SK-N-MC (cell line): ENCODE measurements at regions not wholly inside any gene's neighbourhood (a gene's known extent, or its start where the extent isn't known, plus 50 kb on each side); places are given as distances from the start of the nearest gene placed in this dataset.

ENCODE experiments used
- DNase-seq: peaks from one replicate; pipeline ENCODE4 v3.0.0-alpha.2; 2011; ENCODE audit warnings: low read depth, low spot score
- H3K27ac ChIP-seq: fragments of 200-600 bp; sonication (generic); 2 replicates; pipeline ENCODE4 v1.5.1; 2016; ENCODE audit warnings: mixed run types
- H3K36me3 ChIP-seq: fragments of 200-600 bp; sonication (generic); 2 replicates; pipeline ENCODE4 v1.6.1; 2017; ENCODE audit warnings: antibody characterized with exemption, low read length, mixed read lengths; ENCODE audit not compliant: insufficient read depth
- H3K4me3 ChIP-seq: fragments of 200-600 bp; sonication (generic); 2 replicates; pipeline ENCODE4 v1.5.1; 2016
- H3K9ac ChIP-seq: fragments of 200-600 bp; sonication (generic); 2 replicates; pipeline ENCODE4 v1.8.0; 2017; ENCODE audit warnings: mixed run types, mixed read lengths; ENCODE audit not compliant: insufficient read length
- H3K9me3 ChIP-seq: fragments of 200-600 bp; sonication (generic); 2 replicates; pipeline ENCODE4 v1.6.1; 2017; ENCODE audit warnings: low read depth, mild to moderate bottlenecking, antibody characterized with exemption, low read length, moderate library complexity, mixed read lengths
- EZH2 ChIP-seq: fragments of 200-600 bp; sonication (generic); IDR thresholded peaks from one replicate; pipeline ENCODE4 v1.6.1; 2017; ENCODE audit warnings: antibody characterized with exemption
- FOXP2 ChIP-seq: optimal IDR thresholded peaks from 2 replicates; pipeline ENCODE3; 2011; ENCODE audit warnings: mild to moderate bottlenecking, moderate library complexity; ENCODE audit not compliant: insufficient read depth; ENCODE audit errors: extremely low read length, control extremely low read depth
- POLR2AphosphoS5 ChIP-seq: IDR thresholded peaks from 2 replicates; pipeline ENCODE4 v1.6.1; 2012; ENCODE audit warnings: mild to moderate bottlenecking, low read depth, low read length, borderline replicate concordance

DNA sequence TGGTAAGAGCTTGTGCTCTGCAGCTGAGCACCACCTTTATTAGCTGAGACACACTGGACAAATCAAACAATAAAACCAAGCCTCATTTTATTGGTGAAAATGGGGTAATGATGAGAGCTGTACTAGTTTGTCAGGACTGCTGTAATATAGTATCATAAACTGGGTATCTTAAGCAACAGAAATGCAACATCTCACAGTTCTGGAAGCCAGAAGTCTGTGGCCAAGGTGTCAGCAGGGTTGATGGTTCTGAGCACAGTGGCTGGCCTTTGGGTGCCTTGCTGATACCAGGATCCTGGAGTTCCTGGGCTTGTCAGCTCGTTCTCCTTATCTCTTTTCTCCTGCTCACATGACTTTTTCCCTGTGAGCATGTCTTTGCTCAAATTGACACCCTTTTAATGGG lies 513.1 kb downstream of the IRX1 start:
- Histone ChIP-seq H3K9ac (no peak overlapping the region), H3K27ac (no peak overlapping the region), H3K4me3 (no peak overlapping the region), H3K36me3 (no peaks in the 10 kb centered on the region), H3K9me3 (no peaks in the 10 kb centered on the region)
- TF ChIP-seq FOXP2 (no peak), POLR2AphosphoS5 (no peak), EZH2 (no peak)
- DNase-seq, result no peak

DNA sequence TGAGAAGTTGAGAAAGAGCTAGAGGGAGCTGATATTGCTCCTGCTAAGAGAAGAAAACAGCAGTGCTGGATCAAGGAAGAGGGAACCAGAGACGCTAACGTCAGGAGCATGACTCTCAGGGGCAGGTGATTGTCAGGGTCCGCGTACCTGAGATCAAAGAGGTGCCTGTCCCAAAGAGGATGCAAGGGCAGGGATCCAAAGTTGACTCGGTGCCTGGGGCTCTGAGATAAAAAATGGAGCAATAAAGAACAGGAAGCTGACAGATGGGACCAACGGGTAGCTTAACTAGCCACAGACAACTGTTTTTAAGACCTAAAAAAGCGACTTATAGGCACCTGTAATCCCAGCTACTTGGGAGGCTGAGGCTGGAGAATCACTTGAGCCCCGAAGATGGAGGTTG lies 517.8 kb downstream of the IRX1 start:
- Histone ChIP-seq H3K4me3 (no peak overlapping the region), H3K36me3 (no peaks in the 10 kb centered on the region), H3K9ac (no peak overlapping the region), H3K9me3 (no peaks in the 10 kb centered on the region), H3K27ac (no peak overlapping the region)
- TF ChIP-seq FOXP2 (no peak), POLR2AphosphoS5 (no peak), EZH2 (no peak)
- no peak for DNase-seq

DNA sequence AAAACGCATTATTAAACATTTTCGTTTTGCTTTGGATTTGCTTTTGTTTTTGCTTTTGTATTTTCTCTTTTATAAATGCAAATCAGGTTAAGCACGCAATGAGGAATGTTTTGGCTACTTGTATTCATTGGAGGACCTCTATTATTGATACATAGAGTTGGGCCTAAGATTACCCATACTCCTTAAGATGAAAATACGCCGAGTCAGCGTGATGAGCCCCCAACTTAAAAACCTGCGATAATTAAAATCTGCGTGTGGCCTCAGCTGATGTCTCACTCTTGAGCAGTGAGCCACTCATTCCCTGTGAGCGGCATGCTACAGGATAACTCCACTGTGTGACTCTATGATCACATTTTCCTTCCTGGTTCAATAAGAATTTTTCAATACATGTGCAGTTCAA lies 518.3 kb downstream of the IRX1 start:
- no peak overlapping the region for H3K4me3 ChIP-seq
- TF ChIP-seq FOXP2 (no peak), EZH2 (no peak), POLR2AphosphoS5 (no peak)
- H3K9ac ChIP-seq, result no peak overlapping the region
- H3K27ac ChIP-seq, result no peak overlapping the region
- no peak for DNase-seq
- H3K9me3 ChIP-seq, result no peaks in the 10 kb centered on the region
- no peaks in the 10 kb centered on the region for H3K36me3 ChIP-seq

DNA sequence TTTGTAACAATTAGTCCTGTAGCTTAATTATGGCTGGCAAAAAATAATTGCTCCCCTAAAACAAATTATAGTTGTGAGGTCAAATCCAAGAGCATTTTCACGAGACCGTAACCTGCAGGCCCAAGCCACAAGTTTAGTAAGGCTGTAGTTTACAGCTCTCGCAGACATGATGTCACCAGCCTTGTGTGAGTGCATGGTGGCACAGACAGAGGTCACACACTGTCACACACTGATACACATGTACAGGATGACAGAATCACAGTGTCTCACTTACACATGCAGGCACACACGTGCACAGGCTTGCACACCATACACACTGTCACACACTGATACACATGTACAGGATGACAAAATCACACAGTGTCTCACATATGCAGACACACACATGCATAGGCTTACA lies 518.8 kb downstream of the IRX1 start:
- no peak overlapping the region for H3K9ac ChIP-seq
- H3K36me3 ChIP-seq, result no peaks in the 10 kb centered on the region
- TF ChIP-seq POLR2AphosphoS5 (no peak), EZH2 (no peak), FOXP2 (no peak)
- no peak overlapping the region for H3K4me3 ChIP-seq
- no peak for DNase-seq
- H3K9me3 ChIP-seq, result no peaks in the 10 kb centered on the region
- no peak overlapping the region for H3K27ac ChIP-seq

DNA sequence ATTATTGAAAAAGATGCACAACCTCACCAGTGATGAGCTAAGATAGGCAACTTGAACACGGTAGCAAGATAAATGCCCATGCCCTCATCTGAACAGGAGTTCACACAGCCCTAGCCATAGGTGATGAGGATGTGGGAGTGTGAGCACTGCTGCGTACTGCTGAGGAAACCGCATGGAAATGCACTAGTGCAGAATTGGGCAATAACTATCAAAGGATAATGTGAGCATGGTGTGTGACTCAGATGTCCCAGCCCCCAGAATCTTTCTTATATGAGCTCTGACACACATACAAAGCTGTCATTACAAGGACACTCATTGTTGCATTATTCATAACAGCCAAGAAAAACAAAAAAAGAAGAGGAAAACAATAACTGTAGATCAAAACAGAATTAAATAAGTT lies 521.2 kb downstream of the IRX1 start:
- Histone ChIP-seq H3K9ac (no peak overlapping the region), H3K36me3 (no peaks in the 10 kb centered on the region), H3K4me3 (no peak overlapping the region), H3K27ac (no peak overlapping the region), H3K9me3 (no peaks in the 10 kb centered on the region)
- no peak for DNase-seq
- TF ChIP-seq FOXP2 (no peak), EZH2 (no peak), POLR2AphosphoS5 (no peak)

DNA sequence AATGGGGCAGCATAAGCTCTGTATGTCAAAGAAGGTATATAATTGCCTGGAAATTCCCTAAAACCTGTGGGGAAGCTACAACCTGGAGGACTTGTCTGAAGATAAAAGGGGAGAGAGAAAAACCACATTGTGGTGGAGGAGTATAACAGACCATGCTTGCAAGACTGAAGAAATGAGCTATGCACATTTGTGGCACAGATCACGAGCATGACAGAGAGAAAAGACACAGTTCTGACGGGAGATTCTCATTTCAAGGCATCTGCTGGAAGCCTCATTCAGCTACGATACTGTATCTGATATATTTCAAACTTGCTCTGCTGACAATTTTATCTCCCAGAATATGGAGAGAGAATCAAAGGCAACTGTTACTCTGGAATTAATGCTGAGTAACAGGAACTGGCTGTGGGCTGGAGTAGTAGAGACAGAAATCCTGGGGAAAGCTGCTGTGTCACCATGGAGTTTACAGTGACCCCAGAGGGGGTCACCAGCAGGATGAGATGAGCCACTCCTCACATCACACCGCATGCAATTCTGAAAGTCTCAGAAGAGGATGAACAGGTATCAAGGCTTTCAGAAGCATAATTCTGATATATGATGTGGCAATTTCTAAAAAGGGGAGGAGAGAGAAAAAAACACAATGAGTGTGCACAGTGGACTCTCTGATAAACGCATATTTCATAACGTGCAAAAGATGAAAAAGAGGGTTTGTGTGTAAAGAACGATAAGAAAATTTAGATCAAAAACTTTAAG lies 528.8 kb downstream of the IRX1 start:
- no peak for DNase-seq
- no peaks in the 10 kb centered on the region for H3K9me3 ChIP-seq
- no peak overlapping the region for H3K27ac ChIP-seq
- H3K9ac ChIP-seq, result no peak overlapping the region
- TF ChIP-seq POLR2AphosphoS5 (no peak), FOXP2 (no peak), EZH2 (no peak)
- H3K4me3 ChIP-seq, result no peak overlapping the region
- H3K36me3 ChIP-seq, result no peaks in the 10 kb centered on the region

DNA sequence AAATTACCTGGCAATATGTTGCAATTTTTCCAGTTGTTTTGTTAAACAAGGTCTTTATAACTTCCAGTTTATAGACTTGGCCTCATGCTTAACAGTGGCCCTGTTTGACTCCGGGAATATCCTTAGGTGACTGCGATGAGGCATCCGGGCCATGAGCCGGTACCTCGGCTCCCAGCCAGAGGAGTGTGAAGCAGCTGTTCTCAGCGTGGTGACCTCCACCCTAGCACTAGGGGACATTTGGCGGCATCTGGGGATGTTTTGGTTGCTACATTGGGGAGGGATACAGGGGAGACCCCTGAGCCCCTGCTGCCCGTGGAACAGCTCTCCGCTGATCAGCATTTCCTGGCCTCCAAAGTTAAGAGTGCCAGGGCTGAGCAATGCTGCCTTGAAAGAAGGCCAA lies 533.4 kb downstream of the IRX1 start:
- TF ChIP-seq POLR2AphosphoS5 (no peak), EZH2 (no peak), FOXP2 (no peak)
- no peak overlapping the region for H3K4me3 ChIP-seq
- DNase-seq, result no peak
- no peak overlapping the region for H3K9ac ChIP-seq
- H3K36me3 ChIP-seq, result no peaks in the 10 kb centered on the region
- no peak overlapping the region for H3K27ac ChIP-seq
- no peaks in the 10 kb centered on the region for H3K9me3 ChIP-seq

DNA sequence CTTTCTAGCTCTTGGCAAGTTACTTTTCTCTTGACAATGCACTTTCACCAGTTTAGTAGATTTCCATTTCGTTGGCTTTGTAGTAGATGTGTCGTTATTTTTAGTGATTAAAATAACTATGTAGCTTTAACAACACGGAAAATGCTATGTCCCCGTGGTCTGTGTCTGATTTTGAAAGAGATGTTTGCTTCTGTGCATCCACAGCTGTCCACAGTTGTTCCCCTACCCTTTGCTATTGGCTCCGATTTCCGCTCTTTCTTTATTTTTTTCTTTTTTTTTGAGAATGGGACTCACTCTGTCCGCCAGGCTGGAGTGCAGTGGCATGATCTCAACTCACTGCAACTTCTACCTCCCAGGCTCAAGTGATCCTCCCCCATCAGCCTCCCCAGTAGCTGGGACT lies 533.9 kb downstream of the IRX1 start:
- TF ChIP-seq POLR2AphosphoS5, result no peak
- no peak for TF ChIP-seq FOXP2
- TF ChIP-seq EZH2, result no peak
- H3K9me3 ChIP-seq, result no peaks in the 10 kb centered on the region
- no peak overlapping the region for H3K27ac ChIP-seq
- no peak overlapping the region for H3K4me3 ChIP-seq
- no peaks in the 10 kb centered on the region for H3K36me3 ChIP-seq
- no peak overlapping the region for H3K9ac ChIP-seq
- DNase-seq, result no peak

DNA sequence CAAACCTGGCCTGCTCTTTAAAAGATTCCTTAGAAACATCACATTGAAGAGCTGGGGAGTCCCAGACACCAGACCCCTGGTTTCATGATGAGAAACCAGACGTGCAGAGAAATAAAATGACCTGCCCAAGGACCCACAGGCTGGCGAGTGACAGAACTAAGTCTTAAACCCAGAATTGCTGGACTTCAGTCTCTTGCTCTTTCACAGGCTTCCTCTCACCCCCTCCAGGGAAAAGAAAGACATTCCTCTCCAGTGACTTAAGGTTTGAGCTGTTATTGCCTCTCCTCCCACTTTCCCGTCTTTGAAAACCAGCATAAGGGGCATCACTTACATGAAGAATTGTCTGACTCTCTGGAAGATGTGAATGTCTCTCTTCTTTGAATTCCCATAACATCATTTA lies 535.2 kb downstream of the IRX1 start:
- H3K9ac ChIP-seq, result no peak overlapping the region
- H3K36me3 ChIP-seq, result no peaks in the 10 kb centered on the region
- TF ChIP-seq FOXP2 (no peak), EZH2 (no peak), POLR2AphosphoS5 (no peak)
- no peak for DNase-seq
- H3K9me3 ChIP-seq, result no peaks in the 10 kb centered on the region
- H3K27ac ChIP-seq, result no peak overlapping the region
- H3K4me3 ChIP-seq, result no peak overlapping the region
